ENCODE measurements at regions not wholly inside any gene's neighbourhood (a gene's known extent, or its start where the extent isn't known, plus 50 kb on each side); places are given as distances from the start of the nearest gene placed in this dataset.

GRCh38 chr3:73796382-73796781 lies 171.6 kb upstream of the PDZRN3 start:
- TF ChIP-seq, protein P1, sequence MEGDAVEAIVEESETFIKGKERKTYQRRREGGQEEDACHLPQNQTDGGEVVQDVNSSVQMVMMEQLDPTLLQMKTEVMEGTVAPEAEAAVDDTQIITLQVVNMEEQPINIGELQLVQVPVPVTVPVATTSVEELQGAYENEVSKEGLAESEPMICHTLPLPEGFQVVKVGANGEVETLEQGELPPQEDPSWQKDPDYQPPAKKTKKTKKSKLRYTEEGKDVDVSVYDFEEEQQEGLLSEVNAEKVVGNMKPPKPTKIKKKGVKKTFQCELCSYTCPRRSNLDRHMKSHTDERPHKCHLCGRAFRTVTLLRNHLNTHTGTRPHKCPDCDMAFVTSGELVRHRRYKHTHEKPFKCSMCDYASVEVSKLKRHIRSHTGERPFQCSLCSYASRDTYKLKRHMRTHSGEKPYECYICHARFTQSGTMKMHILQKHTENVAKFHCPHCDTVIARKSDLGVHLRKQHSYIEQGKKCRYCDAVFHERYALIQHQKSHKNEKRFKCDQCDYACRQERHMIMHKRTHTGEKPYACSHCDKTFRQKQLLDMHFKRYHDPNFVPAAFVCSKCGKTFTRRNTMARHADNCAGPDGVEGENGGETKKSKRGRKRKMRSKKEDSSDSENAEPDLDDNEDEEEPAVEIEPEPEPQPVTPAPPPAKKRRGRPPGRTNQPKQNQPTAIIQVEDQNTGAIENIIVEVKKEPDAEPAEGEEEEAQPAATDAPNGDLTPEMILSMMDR (IDR thresholded peaks at IDR 0.05 in 8 of 11, conservative IDR thresholded peaks at IDR 0.05 in 3 of 11), result no peak
- TF ChIP-seq POLR2A (IDR thresholded peaks at IDR 0.05), result no peak
